DOHH2 (cell line): ENCODE measurements at regions not wholly inside any gene's neighbourhood (a gene's known extent, or its start where the extent isn't known, plus 50 kb on each side); places are given as distances from the start of the nearest gene placed in this dataset.
"Not testable (repeated sequence)": the region's sequence is repeated elsewhere in the genome, so short reads cannot be mapped to it uniquely, and the experiment has no call there.

ENCODE experiments used
- H3F3A ChIP-seq: fragments of 200-600 bp; sonication (generic), shearing (Covaris generic); 2 replicates; pipeline ENCODE4 v1.6.0; 2016; ENCODE audit warnings: antibody characterized with exemption, mild to moderate bottlenecking; ENCODE audit not compliant: control insufficient read depth, insufficient read depth
- H3K27ac ChIP-seq: fragments of 200-600 bp; sonication (generic); 2 replicates; pipeline ENCODE4 v1.5.1; 2014; ENCODE audit warnings: low read depth, mild to moderate bottlenecking, low read length, moderate library complexity
- H3K27me3 ChIP-seq: fragments of 200-600 bp; sonication (generic); 2 replicates; pipeline ENCODE4 v1.6.1; 2014; ENCODE audit warnings: mild to moderate bottlenecking, low read length, mixed read lengths; ENCODE audit not compliant: control insufficient read depth
- H3K36me3 ChIP-seq: fragments of 200-600 bp; sonication (generic); 2 replicates; pipeline ENCODE4 v1.6.1; 2014; ENCODE audit warnings: mild to moderate bottlenecking, low read length, moderate library complexity, mixed read lengths; ENCODE audit not compliant: control insufficient read depth
- H3K4me1 ChIP-seq: fragments of 200-600 bp; sonication (generic); 2 replicates; pipeline ENCODE4 v1.6.1; 2014; ENCODE audit warnings: mild to moderate bottlenecking, low read length, mixed read lengths; ENCODE audit not compliant: control insufficient read depth
- H3K4me2 ChIP-seq: fragments of 200-600 bp; sonication (generic); 2 replicates; pipeline ENCODE4 v1.6.0; 2014; ENCODE audit warnings: mild to moderate bottlenecking, low read length, moderate library complexity
- H3K4me3 ChIP-seq: fragments of 200-600 bp; sonication (generic); 2 replicates; pipeline ENCODE4 v1.5.1; 2014; ENCODE audit warnings: mild to moderate bottlenecking, low read length, mixed read lengths
- H3K79me2 ChIP-seq: fragments of 200-600 bp; sonication (generic); 2 replicates; pipeline ENCODE4 v1.6.1; 2014; ENCODE audit warnings: mild to moderate bottlenecking, low read length, mixed read lengths; ENCODE audit not compliant: control insufficient read depth
- H3K9me2 ChIP-seq: fragments of 200-600 bp; sonication (generic); replicated peaks from 2 replicates; pipeline ENCODE4 v1.6.1; 2014; ENCODE audit warnings: mild to moderate bottlenecking, low read length, mixed read lengths; ENCODE audit not compliant: control insufficient read depth
- H3K9me3 ChIP-seq: fragments of 200-600 bp; sonication (generic); 2 replicates; pipeline ENCODE4 v1.6.1; 2014; ENCODE audit warnings: antibody characterized with exemption, low read length, mixed read lengths; ENCODE audit not compliant: control insufficient read depth, insufficient read depth
- H4K20me1 ChIP-seq: fragments of 200-600 bp; sonication (generic); 2 replicates; pipeline ENCODE4 v1.6.0; 2014; ENCODE audit warnings: low read depth, mild to moderate bottlenecking, antibody characterized with exemption, low read length, moderate library complexity; ENCODE audit not compliant: control insufficient read depth, insufficient read depth
- CTCF ChIP-seq: fragments of 200-600 bp; sonication (generic); IDR thresholded peaks from one replicate; pipeline ENCODE4 v1.5.1; 2014; ENCODE audit warnings: antibody characterized with exemption, mild to moderate bottlenecking, low read depth, low read length; ENCODE audit not compliant: poor library complexity, severe bottlenecking
- EZH2phosphoT487 ChIP-seq: fragments of 200-600 bp; sonication (generic); IDR thresholded peaks from 2 replicates; pipeline ENCODE4 v1.6.1; 2017; ENCODE audit warnings: borderline replicate concordance, mild to moderate bottlenecking, antibody characterized with exemption, low read length, moderate library complexity, mixed read lengths

- no peak overlapping the region for H3K4me2 ChIP-seq
- no peaks in the 10 kb centered on the region for H3K36me3 ChIP-seq
- no peaks in the 10 kb centered on the region for H3K9me3 ChIP-seq
- H3K27ac ChIP-seq: no peak overlapping the region
- H3K9me2 ChIP-seq: no peaks in the 10 kb centered on the region
- H3K27me3 ChIP-seq: no peaks in the 10 kb centered on the region
- H3K79me2 ChIP-seq: no peaks in the 10 kb centered on the region
- TF ChIP-seq CTCF: no peak
- TF ChIP-seq EZH2phosphoT487: no peak
- H3K4me3 ChIP-seq: no peak overlapping the region
- no peaks in the 10 kb centered on the region for H3F3A ChIP-seq
- no peaks in the 10 kb centered on the region for H4K20me1 ChIP-seq
- H3K4me1 ChIP-seq: no peaks in the 10 kb centered on the region
Measured at GRCh38 chr17:21564262-21564661, 128.1 kb upstream of the KCNJ18 start.

- not testable (repeated sequence) for H3K9me3 ChIP-seq, H3K36me3 ChIP-seq, H3K4me2 ChIP-seq, H4K20me1 ChIP-seq, H3K4me1 ChIP-seq, H3F3A ChIP-seq, H3K27ac ChIP-seq, H3K79me2 ChIP-seq, H3K9me2 ChIP-seq, H3K4me3 ChIP-seq, H3K27me3 ChIP-seq
Measured at GRCh38 chr17:21564757-21565156, 127.6 kb upstream of the KCNJ18 start.

DNA sequence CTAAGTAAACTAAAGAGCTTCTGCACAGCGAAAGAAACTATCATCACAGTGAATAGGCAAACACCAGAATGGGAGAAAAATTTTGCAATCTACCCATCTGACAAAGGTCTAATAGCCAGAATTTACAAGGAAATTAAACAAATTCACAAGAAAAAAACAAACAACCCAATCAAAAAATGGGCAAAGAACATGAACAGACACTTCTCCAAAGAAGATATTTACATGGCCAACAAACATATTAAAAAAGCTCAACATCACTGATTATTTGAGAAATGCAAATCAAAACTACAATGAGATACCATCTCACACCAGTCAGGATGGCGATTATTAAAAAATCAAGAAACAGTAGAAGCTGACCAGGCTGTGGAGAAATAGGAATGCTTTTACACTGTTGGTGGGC is 121.9 kb upstream of the KCNJ18 start:
- not testable (repeated sequence) for H3F3A ChIP-seq, H3K4me3 ChIP-seq, H3K4me1 ChIP-seq, H3K27ac ChIP-seq, H4K20me1 ChIP-seq, H3K9me2 ChIP-seq, H3K4me2 ChIP-seq, H3K36me3 ChIP-seq, H3K27me3 ChIP-seq, H3K9me3 ChIP-seq, H3K79me2 ChIP-seq

- H3K4me3 ChIP-seq, H3K27me3 ChIP-seq, H4K20me1 ChIP-seq, H3K4me1 ChIP-seq, H3K9me2 ChIP-seq, H3F3A ChIP-seq, H3K4me2 ChIP-seq, H3K27ac ChIP-seq, H3K36me3 ChIP-seq, H3K79me2 ChIP-seq, H3K9me3 ChIP-seq: not testable (repeated sequence)
Measured at GRCh38 chr17:21572148-21572547, 120.2 kb upstream of the KCNJ18 start.

GRCh38 chr17:21573271-21573960 is 118.9 kb upstream of the KCNJ18 start:
- not testable (repeated sequence) for H3K4me1 ChIP-seq, H3K27me3 ChIP-seq, H3K9me2 ChIP-seq, H4K20me1 ChIP-seq, H3K36me3 ChIP-seq, H3K27ac ChIP-seq, H3K4me2 ChIP-seq, H3K4me3 ChIP-seq, H3K79me2 ChIP-seq, H3K9me3 ChIP-seq, H3F3A ChIP-seq
